CD4-positive, alpha-beta T cell treated with Interleukin-17A for 1 hour (primary cell): ENCODE measurements at regions not wholly inside any gene's neighbourhood (a gene's known extent, or its start where the extent isn't known, plus 50 kb on each side); places are given as distances from the start of the nearest gene placed in this dataset.

Experiments
- DNase-seq: peaks from one replicate; pipeline ENCODE4 v3.0.0-alpha.2; 2020

DNA sequence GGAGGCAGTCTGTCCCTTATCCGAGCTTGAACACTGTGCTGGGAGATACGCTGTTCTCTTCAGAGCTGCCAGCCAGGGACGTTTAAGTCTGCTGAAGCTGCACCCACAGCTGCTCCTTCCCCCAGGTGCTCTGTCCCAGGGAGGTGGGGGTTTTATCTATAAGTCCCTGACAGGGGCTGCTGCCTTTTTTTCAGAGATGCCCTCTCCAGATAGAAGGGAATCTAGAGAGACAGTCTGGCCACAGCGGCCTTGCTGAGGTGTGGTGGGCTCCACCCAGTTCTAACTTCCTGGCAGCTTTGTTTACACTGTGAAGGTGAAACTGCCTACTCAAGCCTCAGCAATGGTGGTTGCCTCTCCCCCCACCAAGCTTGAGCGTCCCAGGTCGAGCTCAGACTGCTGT is 319.9 kb upstream of the GRM7 start:
- no peak for DNase-seq

DNA sequence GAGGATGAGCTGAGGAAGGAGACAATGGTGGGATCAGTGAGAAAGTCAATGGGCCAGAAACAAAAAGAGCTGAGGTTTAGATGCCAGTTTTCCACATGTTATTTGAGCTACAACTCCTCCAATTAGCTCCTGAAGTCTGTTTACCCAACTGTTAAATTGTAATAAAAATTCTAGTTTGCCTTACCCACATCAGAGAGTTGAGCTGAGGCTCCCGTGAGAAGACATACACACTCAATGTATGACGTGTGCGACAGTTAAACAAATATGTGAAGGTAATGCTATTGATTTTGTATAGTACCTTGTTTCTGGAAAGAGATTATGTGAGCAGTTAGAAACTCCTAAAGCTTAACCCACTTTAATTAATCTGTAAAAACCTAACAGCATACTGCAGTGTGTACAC is 318.1 kb upstream of the GRM7 start:
- DNase-seq, result no peak

DNA sequence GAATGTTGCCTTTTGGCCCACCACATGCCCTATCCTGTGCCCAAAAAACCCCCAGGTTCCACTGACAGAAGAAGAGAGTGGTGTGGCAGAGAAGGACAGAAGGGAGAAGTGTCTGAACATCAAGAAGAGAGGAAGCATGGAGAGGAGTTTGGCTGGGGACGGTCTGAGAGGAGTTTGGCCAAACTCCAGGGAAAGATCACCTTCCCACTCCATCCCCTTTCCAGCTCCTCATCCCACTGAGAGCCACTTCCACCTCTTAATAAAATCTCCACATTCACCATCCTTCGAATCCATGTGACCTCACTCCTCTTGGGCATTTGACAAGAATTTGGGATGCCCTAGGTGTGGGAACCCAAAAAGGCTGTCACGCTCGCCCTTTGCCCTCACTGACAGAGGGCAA is 311.6 kb upstream of the GRM7 start:
- no peak for DNase-seq

DNA sequence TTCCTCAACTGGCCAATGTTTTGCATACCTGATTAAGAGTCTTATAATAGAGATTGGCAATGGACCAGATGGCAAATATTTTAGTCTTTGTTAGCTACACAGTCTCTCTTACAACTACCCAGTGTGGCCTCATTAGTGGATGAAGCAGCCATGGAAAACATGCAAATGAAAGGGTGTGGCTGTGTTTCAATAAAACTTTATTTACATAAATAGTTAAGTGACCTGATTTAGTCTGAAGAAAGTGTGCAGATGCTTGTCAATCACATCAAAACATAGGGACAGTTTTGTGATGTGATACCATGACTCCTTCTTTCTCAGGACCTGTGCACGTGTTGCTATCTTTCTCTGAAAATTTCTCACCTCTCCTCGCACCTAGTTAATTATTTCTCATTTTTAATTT is 309.8 kb upstream of the GRM7 start:
- no peak for DNase-seq

DNA sequence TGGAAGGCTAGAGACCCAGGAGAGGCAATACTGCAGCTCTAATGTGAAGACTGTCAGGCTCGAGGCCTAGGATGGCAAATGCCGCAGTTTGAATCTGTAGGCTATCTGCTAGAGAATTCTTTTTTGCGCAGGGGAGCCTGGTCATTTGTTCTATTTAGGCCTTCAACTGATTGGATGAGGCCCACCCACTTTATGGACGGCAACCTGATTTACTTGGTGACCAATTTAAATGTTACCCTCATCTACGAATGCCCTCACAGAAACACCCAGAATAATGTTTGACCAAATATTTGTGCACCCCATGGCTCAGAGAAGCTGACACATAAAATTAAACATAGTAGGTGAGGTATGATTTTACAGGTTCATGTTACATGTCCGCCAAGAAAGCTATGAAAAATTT is 300.7 kb upstream of the GRM7 start:
- DNase-seq, result no peak

DNA sequence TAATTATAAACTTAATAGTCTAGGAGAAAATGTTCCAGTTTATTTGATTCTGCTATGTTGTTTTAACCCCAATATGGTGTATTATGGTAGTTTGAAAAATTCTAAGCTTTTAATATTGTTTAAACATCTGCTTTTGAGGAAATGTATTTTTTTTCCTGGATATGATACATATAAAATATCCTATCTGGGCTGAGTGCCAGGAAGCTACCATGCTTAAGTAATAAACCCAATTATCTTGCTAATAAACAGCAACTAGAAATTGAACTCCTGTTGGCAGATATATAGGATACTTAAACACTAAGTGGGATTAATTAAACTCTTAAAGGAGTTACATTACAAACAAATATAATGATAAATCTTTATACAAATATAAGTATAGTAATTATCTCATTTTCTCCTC is 293.7 kb upstream of the GRM7 start:
- no peak for DNase-seq

DNA sequence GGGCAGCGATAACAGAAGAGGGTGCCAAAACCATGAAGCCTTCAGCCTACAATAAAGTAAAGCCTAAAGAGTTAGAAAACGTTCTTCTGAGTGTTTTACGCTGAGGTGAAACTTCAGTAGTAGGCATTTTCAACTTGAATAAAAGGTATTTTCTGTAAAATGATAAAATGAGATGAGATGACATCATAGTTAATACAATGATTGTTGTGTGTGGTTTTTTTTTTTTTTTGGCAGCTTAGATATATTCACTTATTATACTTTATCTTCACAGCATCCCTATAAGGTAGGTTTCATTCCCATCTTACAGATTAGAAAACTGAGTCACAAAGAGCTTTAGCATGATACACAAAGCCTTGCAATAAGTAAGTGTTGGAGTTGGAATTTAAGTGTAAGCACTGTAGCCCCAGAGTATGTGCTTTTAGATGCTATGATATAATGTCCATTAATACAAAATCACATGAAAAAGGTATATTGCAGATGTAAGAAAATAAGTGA is 291.9 kb upstream of the GRM7 start:
- DNase-seq, result no peak

DNA sequence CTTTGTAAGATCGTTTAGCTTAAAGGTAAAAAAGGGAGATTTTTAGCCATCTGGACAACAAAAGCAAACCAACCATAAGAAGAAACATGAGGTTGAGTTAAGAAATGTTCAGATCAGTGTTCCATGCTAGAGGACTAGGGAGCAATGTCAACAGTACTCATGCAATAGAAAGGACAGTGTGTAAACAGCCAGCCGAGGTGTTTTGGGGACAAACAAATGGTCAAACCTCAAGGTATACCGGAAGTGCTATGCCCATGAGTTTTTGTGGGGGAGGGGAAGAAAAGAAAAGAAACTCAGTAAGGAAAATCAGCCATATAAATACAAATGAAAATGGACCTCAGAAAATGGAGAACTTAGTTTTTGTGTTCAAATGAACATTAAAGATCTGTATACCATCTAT is 289.5 kb upstream of the GRM7 start:
- no peak for DNase-seq

DNA sequence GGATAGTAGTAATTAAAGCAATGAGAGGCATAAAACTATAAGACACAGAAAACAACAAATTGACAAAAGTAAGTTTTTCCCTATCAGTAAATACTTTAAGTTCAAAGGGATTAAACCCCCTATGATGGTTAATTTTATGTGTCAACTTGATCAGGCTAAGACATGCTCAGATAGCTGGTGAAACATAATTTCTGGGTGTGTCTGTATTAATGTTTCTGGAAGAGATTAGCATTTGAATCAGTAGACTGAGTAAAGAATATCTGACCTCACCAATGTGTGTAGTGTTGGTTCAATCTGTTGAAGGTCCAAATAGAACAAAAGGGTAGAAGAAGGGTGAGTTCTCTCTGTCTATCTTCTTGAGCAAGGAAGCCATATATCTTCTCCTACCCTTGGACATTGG is 283.3 kb upstream of the GRM7 start:
- no peak for DNase-seq

DNA sequence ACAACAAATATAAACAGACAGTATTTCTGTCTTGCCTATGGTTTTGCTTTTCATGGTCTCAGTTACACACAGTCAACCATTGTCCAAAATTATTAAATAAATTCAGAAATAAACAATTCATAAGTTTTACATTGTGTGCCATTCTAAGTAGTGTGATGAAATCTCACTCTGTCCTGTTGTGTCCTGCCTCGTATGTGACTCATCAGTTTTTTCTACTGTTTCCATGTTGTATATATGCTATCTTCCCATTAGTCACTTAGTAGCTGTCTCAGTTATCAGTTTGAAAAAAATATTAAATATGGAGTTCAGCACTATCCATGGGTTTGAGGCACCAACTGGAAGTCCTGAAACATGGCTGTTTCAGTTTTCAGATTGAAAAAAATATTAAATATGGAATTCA is 282.4 kb upstream of the GRM7 start:
- DNase-seq, result no peak

DNA sequence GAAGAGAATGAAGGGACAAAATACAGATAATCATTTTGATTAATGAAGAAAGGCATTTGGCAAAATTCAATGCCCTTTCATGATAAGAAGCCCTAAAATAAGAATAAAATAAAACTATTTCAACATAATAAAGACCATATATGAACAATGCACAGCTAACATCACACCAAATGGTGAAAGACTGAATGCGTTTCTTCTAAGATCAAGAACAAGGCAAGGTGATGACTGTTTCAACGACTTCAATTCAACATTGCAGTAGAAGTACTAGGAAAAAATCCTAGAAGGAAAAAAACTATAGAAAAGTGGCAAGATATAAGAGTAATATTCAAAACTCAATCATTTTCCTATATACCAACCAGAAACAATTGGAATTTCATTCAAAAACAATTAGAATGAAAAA is 280.1 kb upstream of the GRM7 start:
- no peak for DNase-seq

DNA sequence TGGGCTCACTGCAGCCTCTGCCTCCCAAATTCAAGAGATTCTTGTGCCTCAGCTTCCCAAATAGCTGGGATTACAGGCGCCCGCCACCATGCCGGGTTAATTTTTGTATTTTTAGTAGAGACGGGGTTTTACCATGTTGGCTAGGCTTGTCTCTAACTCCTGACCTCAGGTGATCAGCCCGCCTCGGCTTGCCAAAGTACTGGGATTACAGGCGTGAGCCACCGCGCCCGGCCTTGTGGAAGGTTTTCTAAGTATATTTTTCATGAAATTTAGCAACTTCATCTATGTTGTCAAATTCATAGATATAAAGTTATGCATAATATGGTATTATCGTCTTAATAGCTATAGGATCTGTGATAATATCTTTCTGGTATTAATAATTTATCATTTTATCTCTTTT is 275.6 kb upstream of the GRM7 start:
- no peak for DNase-seq

DNA sequence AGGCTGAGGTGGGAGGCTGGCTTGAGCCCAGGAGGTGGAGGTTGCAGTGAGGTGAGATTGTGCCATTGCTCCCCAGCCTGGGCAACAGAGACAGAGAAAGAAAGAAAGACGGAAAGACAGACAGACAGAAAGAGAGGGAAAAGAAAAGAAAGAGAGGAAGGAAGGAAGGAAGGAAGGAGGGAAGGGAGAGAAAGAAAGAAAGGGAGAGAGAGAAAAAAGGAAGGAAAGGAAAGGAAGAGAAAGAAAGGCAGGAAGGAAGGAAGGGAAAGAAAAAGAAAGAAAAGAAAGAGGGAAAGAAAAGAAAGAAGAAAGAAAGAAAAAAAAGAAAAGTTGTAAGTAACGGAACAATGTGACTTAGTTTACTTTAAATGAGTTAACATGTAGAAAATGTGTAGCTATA is 260.7 kb upstream of the GRM7 start:
- DNase-seq, result no peak

DNA sequence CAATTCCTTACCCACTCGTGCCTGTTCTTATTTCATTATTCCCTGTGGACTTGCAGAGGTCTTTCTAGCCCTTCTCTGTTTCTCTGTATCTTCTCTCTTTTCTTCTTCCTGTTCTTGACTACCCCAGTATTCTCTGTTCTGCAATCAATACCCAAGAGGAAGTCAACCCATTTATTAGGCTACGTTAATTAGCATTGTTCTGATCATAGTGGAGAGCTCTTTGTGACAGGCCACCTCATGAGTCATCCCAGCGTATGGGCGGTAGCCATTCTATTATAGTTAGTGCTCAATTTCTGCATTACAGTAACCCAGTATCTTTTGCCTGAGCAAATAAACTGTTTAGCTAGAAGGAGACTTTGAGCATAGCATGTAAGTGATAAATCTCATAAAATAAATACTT is 259.5 kb upstream of the GRM7 start:
- no peak for DNase-seq

DNA sequence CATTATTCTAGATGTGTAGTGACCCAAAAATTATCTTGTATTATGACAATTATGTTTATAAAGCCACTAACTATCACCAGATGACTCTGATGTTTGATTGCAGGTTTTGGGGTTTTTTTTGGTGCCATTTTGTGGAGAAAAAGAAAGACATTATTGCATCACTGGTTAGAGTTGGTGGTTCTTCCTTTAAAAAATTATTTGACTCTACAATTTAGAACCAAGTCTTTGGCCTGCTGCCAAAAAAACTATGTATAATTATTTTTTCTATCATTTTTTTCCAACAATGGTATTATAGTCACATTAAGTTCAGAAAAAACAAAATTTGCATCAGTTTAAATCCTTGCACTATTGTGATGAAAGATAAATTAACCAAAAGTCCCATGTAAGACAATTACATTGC is 258.6 kb upstream of the GRM7 start:
- DNase-seq, result no peak

DNA sequence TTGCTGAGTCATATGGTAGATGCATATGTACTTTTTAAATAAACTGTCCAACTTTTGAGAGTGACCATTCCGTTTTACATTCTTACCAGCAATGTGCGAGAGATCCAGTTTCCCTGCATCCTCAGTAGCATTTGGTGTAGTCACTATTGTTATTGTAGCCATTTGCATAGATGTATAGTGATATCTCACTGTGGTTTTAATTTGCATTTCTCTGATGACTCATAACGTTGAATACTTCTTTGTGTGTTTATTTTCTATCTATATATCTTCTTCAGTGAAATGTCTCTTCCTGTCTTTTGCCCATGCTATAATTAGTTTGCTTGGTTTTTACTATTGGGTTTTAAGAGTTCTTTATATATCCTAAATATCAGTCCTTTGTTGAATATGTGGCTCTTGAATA is 255.7 kb upstream of the GRM7 start:
- DNase-seq, result no peak

DNA sequence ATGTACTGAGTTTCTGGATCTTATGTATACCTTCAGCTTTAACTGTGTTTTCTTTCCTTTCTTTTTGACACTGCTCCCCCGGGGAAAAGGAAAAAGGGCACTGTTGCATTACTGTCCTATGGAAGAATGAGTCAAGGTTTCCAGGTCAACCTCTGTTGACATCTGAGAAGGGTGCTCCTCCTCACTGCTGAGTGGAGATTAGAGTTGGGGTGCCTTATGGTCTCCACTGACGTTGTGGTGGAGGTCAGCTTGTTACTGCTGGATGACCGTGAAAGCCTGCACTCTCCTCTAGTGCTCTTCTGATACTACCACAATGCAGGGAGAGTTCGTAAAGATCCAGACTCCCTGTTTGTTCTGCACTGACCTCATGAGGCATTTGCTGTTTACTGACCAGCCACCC is 252.1 kb upstream of the GRM7 start:
- DNase-seq, result no peak

DNA sequence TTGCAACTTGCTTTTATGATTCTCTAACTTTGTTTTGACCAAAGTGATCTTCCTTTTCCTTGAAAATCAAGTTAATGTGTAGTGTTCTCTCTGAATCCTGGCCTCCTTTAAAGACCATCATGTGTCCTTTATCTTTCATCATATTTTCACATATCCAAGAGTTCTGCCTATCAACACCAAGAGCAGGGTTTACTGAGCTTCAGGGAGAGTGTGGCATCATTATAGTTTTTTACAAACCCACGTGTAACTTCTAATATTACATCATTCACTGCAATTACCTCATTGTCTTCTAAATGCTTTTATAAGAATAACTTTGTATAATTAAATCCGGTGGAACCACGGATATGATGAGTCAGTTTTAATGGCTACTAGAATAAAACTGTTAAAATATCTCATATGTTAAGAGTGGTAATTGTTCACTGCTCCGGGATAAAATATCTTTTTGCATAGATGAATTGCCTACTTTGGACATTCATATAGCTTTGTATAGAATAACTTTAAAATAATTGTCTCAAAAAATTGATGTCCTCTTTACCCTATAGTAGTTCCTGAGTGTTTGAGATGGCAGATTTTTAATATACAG is 248.8 kb upstream of the GRM7 start:
- no peak for DNase-seq

DNA sequence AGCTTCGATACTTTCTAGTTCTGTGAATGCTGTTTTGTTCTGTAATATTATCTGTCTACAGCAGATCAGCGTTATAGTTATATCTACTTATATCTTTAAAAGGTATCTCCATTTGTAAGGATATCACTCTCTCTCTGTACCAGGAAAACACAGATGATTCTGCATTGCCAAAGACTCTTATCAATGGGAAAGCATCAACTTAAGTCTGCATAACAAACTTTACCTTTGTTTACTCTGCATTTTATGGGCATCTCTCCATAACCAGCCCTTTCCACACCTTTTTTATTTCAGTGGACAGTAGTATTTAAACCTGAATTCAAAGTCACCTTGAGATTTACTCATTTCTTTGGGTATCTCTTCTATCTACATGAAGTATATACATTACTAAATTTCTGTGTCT is 238.7 kb upstream of the GRM7 start:
- no peak for DNase-seq

DNA sequence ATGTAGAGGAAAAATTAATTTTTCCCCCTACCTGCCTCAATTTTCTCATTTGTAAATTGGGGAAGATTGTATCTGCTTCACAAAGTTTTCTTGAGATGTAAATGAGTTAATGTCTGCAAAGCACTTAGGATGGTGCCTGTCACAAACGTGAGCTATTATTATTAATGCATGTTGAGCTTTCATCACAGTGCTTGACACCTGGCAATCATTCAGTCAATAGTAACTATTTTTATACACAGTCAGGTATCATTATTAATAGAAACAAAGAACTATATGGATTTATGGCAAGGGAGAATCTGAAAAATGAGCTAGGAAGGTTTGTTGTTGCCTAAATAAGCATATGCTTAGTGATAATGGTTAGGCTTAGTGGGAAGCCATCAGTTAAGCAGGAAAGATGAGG is 238.2 kb upstream of the GRM7 start:
- no peak for DNase-seq

DNA sequence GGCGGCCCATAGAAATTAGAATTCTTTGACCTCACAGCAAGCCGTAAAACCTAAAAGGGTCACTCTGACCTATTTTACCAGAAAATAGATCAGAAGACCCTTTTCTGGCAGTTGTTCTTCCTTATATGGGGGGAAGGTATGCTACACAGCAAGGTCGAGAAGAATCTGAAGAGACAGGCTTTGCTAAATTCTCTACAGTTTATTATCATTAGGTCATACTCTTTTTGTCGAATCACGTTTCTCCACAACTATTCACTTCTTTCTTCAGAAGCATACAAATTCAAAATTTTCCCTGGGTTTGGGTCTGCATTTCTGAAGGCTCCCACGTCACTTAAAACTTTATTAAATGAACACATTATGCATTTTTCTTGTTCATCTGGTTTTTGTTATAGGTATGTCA is 229.5 kb upstream of the GRM7 start:
- DNase-seq, result no peak

DNA sequence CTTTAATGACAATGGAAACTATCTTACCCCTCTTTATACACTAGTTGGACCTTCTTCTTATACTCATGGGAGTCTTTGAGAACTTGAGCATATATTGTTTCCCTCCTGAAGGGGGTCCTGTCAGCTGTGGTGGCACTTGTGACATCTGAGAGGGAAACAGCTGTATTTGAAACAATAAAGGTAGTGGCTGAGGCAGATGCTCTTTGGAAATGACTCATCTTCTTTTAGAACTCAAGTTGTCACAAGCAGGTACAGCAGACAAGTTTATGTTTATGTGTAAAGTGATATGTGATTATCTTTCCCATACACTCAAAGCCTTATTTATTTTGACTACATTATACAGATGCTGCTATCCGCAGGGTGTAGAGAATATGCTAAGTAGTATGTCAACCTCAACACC is 220.0 kb upstream of the GRM7 start:
- DNase-seq, result no peak

DNA sequence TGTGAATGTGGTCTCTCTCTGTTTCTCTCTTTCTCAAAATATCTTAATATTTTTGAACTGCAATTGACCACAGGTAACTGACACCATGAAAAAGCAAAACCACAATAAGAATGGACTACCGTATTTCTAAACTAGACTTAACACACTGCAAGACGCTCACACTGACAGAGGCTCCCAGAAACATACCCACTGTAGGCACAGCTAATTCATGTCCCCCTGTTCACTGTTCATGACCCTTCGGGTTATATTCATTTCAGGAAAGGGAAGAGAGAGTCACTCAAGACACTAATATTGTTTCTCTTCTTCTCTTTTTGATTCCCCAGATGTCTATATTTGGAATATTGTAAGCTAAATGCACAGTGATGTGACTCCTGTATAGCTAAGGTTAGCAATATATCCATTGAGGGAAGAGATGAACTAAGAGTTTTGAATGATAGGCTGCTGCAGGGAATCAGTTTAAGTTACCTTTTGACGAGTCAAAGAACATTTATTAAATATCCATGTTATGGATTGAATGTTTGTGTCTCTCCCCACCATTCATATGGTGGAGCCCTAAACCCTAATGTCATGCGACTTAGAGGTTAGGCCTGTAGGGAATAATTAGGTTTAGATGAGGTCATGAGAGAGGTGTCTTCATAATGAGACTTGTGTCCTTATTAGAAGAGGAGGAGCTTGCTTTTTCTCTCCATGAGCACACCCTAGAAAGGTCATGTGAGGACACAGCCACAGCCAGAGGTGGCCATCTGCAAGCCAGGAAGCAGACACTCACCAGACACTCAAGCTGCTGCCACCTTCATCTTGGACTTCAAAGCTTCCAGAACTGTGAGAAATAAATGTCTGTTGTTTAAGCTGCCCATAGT is 216.6 kb upstream of the GRM7 start:
- DNase-seq, result no peak

DNA sequence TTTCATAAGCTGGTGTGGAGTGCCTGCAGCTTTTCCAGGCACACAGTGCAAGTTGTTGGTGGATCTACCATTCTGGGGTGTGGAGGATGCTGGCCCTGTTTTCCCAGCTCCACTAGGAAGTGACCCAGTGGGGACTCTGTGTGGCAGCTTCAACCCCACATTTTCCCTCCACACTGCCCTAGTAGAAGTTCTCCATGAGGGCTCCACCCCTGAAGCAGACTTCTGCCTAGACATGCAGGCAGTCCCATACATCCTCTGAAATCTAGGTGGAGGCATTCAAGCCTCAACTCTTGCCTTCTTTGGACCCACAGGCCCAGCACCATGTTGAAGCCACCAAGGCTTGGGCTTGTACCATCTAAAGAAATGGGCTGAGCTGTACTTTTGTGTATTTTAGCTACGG is 206.2 kb upstream of the GRM7 start:
- no peak for DNase-seq

DNA sequence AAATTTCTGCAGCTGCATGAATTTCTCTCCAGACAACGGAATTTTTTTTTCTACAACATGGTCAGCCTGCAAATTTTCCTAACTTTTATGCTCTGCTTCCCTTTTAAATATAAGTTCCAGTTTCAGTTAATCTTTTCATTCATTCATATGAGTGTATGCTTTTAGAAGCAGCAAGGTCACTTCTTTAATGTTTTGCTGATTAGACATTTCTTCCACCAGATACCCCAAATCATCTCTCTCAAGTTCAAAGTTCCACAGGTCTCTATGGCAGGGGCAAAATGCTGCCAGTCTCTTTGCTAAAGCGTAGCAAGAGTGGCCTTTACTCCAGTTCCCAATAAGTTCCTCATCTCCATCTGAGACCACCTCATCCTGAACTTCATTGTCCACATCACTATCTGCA is 205.6 kb upstream of the GRM7 start:
- DNase-seq, result no peak
